Ureter (tissue), 1 donor: ENCODE measurements at regions not wholly inside any gene's neighbourhood (a gene's known extent, or its start where the extent isn't known, plus 50 kb on each side); places are given as distances from the start of the nearest gene placed in this dataset.
"Not testable (repeated sequence)": the region's sequence is repeated elsewhere in the genome, so short reads cannot be mapped to it uniquely, and the experiment has no call there.

Experiments
- DNase-seq: peaks from one replicate; pipeline ENCODE4 v3.0.0-alpha.2; 2020; ENCODE audit warnings: low spot score
- donor health status: DM: yes; HTN: yes; CAD: no.

DNA sequence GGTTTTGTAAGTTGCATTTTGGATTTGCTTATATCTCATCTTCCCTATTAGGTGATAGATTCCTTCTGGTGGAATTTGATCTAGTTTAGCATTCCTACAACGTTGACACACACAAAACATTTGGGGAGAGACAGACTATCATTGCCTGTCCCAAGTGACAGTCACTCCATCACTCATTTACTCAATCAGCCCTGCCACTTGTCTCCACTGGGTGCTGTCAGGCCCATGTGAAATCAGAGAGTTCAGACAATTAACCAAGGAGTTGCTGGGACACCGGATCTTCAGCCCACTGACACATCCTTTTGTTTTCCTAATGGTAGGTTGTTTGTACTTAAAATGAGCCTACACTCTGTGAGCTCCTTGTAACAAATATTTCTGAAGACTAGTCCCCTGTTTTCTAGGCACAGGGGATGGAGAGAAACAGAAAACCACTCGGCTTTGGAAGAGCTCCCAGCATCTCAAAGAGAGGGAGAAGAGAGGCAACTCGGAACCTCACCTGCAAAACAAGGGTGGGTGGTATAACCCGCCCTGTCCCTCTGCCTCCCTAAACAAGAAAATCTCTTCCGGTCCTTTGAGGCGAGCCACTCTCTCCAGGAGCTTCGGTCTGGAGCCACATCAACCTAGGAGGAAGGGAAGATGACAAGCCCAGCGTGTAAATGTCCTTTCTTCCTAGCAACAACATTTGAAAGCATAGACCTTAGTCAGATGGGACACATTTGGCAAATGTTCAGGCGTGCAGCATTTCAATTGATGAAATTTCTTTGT is 440.9 kb upstream of the KLF12 start:
- no peak for DNase-seq

- DNase-seq = no peak
Observed at GRCh38 chr13:74573654-74574053, 439.4 kb upstream of the KLF12 start.

DNA sequence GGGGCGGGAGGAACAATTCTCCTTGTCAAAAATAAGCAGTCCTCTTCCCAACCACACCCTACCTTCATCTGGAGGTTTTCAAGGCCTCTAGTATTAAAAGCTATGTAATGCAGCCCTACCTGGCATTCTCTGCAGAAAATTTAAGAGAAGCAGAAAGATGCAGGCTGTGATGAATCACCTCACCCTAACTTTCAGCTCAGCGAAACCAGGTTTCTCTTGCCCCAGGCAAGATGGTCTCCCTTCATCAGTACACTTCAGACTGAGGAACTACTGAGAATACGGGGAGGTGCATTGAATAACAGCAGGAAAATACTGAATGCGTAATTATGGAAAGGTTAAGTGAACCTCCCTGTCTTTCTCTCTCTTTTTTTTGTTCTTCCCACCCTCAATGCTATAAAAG is 437.6 kb upstream of the KLF12 start:
- DNase-seq = no peak

DNA sequence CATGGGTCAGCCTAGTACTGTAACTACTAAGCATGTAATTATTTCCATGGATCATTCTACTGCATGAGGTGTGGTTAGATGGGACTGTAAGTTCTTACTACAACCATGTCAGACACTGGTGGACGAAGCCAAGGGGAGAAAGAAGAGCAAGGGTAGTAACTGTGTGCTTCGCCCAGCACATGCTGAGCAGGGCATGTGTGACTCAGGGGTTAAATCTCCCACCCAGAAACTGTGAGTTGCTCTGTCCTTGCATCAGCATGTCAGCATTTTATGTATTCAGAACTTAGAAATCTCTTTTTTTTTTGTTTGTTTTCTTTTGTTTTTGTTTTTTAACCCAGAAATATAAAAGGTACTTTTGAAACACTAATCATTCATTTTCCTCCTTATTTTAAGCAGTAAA is 436.6 kb upstream of the KLF12 start:
- DNase-seq = no peak

DNA sequence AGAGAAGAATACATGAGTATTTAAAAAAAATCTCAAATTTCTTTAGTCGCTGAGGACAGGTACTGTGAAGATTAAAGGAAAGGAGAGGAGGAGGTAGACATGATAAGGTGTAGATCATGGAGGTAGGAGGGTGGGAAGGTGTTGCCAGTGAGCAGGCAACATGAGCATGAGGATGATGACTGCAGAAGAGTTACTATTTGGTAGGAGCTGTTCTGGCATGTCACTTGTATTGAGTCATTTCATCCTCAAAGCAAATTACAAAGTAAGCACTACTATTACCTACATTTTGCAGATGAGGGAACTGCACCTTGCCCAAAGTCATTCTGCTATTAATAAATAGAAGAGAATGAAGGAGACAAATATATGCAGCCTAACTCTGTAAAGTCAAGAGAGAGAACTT is 435.8 kb upstream of the KLF12 start:
- no peak for DNase-seq

- DNase-seq = no peak
Observed at GRCh38 chr13:74569251-74569650, 435.0 kb upstream of the KLF12 start.

- no peak for DNase-seq
Observed at GRCh38 chr13:74567485-74567884, 433.3 kb upstream of the KLF12 start.

DNA sequence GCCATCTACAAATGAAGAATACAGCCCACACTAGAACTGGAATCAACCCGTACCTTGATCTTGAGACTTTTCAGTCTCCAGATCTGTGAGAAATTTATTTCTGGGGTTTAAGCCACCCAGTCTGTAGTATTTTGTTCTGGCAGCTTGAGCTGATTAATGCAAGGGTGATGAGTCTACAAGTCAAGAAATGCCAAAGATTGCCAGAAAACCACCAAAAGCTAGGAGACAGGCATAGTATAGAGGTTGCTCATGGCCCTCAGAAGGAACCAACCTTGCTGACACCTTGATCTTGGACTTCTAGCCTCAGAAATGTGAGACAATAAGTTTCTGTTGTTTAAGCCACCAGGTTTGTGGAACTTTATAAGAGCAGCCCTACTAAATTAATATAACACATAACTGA is 428.2 kb upstream of the KLF12 start:
- DNase-seq = no peak

GRCh38 chr13:74561155-74561554 is 427.0 kb upstream of the KLF12 start:
- DNase-seq = no peak

GRCh38 chr13:74560325-74560724 is 426.1 kb upstream of the KLF12 start:
- no peak for DNase-seq

DNA sequence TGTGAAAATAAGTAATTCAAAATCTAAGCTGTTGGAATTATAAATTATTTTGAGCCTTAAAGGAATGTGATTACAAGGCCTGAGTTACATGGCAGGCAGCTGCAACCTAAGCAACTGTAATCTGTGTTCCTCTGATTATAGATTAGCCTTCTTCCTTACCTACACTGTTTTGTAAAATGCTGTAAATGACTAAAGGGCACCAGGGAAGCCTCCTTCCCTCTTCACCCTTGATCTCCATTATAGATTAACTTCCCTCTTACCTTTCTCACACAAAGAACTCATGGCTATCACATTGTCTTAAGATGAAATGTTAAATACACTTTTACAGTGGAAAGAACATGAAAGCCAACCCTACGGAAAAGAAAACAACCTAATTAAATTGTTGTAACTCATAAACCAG is 423.7 kb upstream of the KLF12 start:
- no peak for DNase-seq

DNA sequence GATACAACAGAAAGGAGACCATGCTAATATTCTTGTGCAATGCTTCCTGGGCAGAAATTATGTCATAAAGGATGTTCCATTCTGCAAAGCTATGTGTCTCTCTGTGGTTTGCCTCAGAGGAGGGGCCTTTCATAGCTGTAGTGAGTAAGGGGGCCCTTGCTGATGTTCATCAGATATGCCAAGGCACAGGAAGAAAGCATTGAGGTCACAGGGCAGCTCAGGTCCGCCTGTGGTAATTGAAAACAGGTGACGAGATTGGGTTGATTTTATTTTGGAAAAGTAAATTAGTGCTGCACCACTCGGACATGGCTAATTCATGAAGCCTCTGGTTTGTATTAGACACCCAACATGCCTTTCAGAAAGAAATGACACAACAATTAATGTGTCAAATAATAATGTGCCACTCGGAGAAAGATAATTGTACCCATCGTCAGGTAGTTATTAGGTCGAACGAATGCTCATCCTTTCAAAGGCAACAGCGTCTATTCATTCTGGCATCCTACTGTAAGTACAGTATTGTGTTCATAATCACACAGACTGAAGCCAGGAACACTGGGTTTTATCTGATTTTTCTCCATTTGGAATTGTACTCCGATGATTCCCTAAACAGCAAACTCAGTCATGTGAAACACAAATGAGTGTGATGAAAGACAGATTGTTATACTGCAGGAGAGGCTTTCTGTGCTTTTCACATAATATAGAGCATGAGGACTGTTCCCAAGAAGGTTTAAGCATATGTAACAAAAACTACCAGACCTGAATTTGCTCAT is 421.6 kb upstream of the KLF12 start:
- DNase-seq = no peak

DNA sequence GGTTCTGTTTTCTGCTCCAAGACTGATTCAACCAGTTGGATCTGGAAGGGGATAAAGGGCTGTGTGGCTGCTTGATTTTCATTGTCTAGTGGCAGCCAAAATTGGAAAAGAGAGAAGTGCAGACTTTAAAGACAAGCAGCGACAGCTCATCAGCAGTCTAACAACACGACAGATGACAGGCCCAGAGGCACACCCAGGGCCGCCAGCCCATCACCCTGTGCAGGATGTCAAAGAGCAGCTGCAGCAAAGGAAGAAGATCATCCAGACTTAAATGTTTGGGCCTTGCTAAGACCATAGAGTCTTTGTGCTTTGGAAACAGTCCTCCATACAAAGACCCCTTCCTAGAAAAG is 421.0 kb upstream of the KLF12 start:
- no peak for DNase-seq

GRCh38 chr13:74554569-74555275 is 420.5 kb upstream of the KLF12 start:
- no peak for DNase-seq

DNA sequence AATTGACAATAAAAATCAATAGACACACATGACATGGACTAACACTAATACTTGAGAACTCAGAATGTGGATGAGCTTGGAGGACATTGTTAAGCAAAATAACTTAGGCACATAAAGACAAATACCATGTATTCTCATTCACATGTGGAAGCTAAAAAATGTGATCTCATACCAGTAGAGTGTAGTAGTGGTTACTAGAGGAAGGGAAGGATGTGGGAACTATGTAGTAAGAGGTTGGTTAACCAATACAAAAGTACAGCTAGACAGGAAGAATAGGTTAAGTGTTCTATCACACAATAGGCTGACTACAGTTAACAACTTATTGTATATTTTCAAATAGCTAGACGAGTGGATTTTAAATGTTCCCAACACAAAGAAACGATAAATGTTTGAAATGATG is 415.8 kb upstream of the KLF12 start:
- DNase-seq = no peak

- not testable (repeated sequence) for DNase-seq
Observed at GRCh38 chr13:74536649-74537048, 402.4 kb upstream of the KLF12 start.

DNA sequence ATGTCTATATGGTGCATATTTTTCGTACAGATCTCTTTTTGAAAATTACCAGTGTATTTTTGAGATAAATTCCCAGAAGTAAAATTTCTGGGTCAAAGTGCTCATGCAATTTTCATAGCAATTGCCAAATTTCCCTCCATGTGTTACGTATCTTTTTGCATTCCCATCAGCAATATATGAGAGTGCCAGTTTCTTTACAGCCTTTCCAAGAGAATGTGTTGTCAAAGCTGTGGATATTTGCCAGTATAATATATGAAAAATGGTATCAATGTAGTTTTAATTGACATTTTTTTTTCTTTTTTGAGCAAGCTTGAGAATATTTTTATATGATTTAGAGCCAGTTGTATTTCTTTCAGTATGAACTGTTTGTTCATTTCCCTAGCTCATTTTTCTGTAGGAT is 399.0 kb upstream of the KLF12 start:
- DNase-seq = no peak

DNA sequence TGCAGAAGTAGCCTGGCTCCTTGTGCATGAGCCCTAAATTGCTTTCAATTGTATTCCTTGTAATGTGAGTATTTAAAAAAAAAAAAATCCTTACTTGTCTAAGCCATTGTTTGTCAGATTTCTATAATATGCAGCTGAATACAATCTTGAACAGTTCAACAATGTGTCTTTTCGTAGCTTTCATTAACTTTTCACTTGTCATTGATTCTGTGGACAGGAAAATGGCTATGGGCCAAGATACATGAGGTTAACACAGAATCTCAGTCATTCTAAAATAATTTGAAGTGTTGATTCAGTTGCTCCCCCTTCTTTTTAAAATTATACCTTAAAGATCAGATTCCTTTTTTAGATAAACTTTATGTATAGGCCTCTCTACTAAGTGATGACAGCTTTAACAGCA is 395.8 kb upstream of the KLF12 start:
- DNase-seq = no peak

GRCh38 chr13:74528734-74529513 is 394.7 kb upstream of the KLF12 start:
- no peak for DNase-seq

- DNase-seq = no peak
Observed at GRCh38 chr13:74523057-74523456, 388.9 kb upstream of the KLF12 start.

DNA sequence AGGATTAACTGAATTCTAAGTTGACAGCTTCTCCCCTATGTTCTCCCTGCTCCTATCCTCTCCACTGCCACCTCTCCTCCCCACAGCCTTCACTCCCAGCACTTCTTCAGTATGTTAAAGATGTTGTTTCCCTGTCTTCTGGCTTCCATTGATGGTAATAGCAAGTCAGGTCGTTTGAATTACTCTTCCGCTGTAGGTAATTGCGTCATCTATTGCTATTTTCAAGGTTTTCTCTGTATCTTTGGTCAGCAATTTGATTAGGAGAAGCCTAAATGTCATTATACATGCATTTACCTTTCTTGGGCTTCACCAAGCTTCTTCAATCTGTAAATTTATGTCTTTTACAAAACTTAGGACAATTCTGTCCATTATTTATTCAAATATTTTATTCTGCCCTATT is 377.3 kb upstream of the KLF12 start:
- DNase-seq = no peak

- DNase-seq = no peak
Observed at GRCh38 chr13:74487091-74487722, 353.0 kb upstream of the KLF12 start.
